HG02588 (cell line): ENCODE measurements at regions not wholly inside any gene's neighbourhood (a gene's known extent, or its start where the extent isn't known, plus 50 kb on each side); places are given as distances from the start of the nearest gene placed in this dataset.

Experiments
- ATAC-seq: cut with Tn5 transposase; IDR thresholded peaks from one replicate; pipeline ENCODE4 v1.9.1; 2021; ENCODE audit warnings: mild to moderate bottlenecking, moderate library complexity; ENCODE audit not compliant: unreplicated experiment

DNA sequence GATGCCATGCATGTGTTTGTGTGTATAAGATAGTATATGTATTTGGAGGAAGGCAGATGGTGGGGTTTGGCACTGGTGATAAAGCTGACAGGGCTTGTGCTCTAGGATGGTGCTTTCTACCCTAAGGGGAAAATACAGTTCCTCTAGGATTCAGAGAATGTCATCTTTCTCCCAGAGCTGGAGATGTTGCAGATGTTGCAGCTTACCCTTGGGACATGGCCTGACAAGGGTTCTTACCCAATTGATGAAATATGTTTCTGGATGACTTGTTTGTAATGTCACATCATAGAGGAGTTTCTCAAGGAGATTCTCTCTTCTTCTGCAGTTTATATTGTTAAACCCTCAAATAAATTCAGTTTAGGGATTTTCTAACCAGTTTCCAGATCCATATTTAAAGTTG is 52.5 kb upstream of the PITX2 start:
- no peak for ATAC-seq

DNA sequence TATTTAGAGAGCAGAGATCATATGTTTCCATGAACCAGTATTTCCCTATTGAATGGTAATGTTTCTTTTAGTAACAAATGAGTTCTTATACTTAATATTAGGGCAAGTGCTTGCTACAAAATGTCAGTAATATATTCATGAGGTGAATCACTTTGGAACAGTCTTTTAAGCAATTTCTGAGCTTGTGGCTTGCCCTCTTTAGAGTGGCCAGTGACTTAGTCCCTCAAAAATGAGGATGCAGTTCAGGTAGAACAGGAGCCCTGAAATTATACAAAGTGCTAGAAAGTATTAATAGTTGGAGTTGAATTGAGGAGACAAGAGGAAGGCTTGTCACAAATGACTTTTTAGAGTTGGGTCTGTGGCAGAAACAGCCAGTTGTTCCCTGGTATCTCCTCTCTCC is 53.4 kb upstream of the PITX2 start:
- ATAC-seq: no peak

DNA sequence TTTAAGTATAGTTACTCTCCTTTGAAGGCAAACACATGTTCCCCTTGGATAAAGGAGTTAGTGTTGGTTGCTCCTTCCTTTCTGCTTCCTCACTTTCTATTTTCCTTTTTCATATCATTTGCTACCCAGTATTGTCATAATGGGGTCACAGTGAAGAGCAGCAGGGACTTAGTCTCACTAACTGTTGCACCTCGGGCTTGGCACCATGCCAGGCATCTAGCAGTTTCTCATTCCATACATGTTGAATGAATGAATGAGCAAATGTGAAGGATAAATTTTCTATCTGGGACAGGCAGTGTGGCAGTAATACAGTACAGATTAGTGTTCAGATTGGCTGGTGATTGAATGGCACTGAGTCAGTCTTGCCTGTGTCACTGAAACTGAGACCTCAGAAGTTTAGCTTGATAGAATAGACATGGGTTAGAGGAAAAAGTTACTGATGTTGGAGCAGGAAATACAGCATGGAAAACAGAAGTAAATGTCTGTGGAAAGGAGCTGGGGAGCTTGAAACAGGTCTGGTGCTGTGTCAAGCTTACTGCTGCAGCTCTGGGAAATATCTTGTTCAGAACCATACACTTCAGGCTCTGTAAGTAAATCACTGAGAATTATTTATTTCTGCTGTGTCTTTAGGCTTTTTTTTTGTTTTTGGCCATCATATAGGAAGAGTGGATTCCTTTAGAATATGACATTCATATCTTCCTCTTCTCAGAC is 55.8 kb upstream of the PITX2 start:
- no peak for ATAC-seq

DNA sequence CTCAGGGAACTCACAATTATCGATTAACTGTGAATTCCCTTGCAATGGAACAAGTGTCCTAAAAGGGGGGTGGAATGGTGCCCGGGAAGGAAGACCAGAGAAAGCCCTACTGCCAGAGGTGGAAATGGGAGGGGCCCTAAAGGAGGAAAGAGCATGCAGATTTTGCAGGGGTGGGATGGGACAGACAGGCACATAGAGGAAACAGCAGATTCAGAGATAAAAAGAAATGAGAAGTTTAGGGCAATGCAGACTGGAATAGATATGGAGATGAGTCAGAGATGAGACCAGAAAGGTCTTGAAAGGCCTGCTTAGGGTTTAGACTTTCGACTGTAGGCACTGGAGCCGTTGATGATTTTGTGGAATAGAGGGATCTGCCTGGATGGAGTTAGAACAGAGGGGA is 57.4 kb upstream of the PITX2 start:
- ATAC-seq: no peak

DNA sequence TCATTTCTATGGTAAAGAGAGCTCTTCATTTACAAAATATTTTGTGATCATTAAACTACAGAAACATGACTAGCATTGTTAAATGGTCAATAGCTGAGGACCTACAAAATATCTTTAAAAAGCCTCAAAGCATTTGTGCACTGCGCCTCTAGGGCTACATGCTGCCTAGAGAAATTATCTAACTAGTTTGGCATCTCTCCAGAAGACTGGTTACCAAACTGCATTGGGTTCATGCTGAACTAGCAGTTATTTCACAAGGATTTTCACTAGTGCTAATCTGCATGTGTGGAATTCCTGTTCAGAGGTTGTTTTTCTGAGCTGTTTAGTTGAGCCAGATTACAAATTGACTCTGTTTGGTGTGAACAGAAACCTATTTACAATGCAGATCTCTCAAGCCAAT is 58.5 kb upstream of the PITX2 start:
- no peak for ATAC-seq

DNA sequence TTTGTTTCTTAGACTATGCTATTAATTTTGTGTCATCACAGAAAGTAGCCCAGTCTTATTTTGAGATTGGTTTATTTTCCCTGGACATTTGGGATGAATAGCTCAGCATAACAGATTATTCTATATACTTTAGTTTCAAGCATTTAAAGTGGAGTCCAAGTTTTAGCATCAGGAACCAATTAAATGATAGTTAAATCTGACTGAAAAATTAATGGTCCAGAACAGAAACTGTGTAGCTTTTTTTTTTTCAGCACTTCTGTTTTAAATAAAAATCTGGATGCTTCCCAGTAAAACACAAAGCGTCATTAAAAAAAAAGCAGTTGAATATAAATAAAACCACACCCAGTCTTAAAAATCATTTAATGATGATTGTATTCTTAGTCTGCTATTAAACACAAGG is 59.4 kb upstream of the PITX2 start:
- no peak for ATAC-seq

DNA sequence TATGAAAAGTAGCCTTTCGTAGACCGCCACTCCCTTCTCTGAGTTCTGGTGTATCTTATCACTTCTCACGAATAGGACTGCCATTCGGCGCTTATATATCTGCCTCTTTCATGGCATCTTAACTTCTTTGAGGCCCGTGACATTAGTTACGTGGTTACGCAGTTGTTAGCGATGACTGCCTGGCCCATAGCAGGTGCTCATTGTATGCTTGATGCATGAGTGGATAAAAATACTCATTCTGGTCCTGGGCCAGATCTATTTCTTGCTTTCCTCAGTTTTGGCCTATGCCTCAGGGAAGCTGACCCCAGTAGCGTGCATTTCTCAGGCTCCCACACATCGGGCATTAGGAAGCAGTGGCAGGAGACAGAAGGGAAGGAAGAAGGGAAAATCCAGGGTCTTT is 60.7 kb upstream of the PITX2 start:
- no peak for ATAC-seq

DNA sequence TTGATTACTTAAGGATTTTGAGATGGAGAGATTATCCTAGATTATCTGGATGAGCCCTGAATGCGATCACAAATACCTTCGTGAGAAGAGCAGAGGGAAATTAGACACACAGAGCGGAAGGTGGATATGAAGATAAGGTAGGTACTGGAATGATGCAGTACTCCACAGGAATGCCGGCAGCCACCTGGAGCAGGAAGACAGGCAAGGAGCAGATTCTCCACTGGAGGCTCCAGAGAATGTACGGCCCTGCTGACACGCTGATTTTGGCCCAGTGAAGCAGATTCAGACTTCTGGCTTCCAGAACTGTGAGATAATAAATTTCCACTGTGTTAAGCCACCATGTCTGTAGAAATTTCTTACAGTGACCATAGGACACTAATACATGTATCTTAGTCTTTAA is 79.4 kb upstream of the PITX2 start:
- ATAC-seq: no peak

DNA sequence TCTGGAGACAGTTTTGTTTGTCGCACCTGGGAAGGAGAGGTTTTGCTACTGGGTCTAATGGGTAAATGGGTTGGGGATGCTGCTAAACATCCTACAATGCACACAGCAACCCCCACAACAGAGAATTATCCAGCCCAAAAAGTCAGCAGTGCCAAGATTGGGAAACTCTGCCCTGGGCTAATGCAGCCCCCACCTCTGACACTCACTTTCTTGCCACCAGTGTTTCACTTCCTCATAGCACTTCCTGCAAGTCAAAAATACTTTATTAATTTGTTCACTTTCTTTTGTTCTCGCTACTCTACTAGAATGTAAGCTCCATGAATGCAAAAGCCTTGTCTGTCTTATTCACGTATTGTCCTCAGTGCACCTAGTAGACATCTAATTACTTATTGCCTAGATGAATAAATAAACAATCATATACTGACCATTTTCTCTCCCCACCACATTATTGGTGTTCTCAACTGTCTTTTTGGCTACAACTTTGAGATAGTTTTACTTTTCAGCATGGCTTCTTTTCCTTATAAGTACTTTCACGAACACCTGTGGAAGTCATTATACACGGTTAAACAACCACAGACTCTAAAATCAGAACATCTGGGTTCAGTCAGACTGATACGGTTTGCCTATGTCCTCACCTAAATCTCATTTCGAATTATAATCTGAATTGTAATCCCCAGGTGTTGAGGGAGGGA is 82.0 kb upstream of the PITX2 start:
- ATAC-seq: no peak

DNA sequence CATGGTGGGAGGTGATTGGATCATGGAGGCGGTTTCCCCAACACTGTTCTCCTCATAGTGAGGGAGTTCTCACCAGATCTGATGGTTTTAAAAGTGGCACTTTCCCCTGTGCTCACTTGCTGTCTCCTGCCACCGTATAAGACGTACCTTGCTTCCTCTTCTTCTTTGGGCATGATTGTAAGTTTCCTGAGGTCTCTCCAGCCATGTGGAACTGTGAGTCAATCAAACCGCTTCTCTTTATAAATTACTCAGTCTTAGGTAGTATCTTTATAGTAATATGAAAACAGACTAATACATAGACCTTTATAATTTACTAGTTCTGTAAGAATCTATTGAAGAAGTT is 82.5 kb upstream of the PITX2 start:
- ATAC-seq: no peak

DNA sequence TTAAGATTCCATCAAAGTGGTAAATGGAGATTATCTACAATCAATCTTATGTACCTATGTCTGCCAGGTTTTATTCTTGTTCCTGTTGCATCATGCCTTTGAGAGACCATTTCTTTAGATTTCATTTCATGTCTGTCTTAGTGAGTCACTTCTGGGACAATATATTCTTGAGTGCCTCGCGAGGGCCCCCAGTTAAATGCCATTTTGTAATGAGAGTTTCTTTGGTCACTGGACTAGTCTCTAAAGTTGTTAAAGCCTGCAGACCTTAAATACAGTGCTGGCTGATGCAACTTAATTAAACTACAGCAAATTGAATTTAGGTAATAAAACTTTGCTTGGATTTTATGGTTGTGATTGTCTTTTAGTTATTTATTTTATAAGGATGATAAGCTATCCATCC is 87.2 kb upstream of the PITX2 start:
- ATAC-seq: no peak

DNA sequence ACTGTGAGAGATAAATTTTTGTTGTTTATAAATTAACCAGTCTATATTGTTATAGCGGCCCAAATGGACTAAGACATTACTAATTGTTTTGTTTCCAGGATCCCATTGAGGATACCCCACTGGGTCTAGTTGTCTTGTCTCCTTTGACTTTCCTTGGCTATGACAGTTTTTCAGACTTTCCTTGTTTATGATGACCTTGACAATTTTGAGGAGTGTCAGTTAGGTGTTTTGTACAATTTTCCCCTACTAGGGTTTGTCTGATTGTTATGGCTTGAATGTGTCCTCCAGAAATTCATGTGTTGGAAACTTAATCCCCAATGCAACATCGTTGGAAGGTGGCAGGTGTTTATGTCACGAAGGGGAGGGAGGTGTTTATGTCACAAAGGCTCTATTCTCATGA is 89.6 kb upstream of the PITX2 start:
- ATAC-seq: no peak

DNA sequence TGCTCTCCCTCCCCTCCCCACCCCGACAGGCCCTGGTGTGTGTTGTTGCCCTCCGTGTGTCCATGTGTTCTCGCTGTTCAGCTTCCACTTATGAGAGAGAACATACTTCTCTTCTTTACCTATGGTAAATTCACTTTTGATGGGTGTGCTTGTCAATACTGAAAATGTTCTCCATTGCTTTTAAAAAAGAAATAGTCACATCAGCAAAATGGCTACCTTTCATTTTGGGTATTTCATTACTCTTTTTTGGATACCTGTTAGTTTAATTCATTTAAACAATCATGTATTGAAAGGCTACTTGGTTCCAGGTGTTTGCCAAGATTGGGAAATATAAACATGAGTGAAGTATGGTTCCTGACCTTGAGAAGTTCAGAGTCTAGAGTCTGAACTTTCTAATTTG is 107.4 kb upstream of the PITX2 start:
- ATAC-seq: no peak

DNA sequence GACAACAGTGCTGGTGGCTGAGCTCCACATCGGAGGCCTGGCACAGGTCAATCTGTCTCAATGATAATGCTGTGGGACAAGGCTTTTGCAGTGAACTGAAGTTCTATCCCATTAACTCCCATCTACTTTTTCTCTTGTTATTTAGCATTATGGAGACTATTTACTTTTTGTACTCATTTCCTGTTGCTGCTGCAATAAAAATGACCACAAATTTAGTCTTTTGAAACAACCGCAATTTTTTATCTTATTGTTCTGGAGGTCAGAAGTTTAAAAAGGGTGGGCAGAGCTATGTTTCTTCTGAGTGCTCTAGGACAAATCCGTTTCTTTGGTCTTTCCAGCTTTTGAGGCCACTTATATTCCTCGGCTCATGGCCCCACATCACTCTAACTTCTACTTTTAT is 111.0 kb upstream of the PITX2 start:
- no peak for ATAC-seq

DNA sequence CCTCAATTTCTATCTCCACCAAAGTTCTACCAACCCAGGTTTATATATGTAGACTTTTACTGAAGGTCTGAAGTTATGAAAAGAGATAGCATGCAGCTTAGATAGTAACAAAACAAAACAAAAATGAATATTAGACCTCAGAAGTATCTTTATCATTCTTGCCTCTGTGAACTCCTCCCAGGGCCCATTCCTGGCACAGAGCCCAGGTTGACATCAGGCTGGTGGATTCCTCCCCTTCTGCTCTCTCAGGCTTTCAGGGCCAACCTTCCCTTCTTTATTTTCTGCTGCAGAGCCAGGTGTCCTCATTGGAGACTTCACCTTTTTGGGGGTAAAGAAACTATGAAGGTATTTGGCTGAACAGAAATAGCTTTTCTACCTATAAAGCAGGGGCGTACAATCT is 112.8 kb upstream of the PITX2 start:
- ATAC-seq: no peak

DNA sequence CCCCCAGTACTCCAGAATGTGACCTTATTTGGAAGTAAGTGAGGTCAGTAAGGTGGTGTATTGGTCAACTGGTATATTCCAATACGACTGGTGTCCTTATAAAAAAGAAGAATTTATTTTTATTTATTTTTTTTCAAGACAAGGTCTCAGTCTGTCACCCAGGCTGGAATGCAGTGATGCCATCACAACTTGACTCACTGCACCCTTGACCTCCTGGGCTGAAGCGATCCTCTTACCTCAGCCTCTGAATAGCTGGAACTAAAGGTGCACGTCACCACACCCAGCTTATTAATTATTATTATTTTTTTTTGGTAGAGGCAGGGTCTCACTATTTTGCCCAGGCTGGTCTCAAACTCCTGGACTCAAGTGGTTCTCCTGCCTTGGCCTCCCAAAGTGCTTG is 115.1 kb upstream of the PITX2 start:
- no peak for ATAC-seq

DNA sequence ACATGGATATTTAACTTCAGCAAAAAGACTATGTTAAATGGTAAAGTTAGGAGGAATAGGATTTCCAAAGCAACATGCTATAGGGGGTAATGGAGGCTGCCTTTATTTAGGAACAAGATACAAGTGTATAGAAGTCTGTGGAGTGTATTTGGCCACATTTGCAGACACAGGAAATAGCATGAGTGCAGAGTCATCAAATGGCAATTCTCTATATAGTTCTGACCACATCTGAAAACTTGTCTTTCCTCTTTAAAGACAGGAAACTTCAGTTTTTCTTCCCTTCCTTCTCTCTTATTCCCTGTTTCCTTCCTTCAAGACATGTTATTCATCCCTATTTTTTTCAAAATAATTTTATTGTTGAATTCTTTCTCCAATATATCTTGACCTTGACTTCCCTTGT is 119.3 kb upstream of the PITX2 start:
- ATAC-seq: no peak

DNA sequence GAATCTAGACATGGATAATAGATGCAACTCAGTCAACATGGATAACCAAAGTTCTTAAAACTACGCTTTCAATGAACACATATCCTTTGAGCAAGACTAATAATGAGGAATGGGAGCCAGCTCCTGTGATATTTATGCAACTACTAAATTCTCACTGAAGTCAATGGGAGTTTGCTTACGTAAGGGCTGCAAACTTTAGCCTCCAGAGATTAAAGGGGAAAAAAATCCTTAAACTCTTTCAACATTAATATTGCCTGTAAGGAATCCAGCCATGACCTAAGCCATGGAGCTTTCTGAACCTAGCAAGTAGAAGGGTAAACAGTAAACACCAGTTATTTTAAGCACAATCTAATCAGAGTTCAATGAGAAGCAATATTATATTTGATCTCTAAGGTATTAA is 125.2 kb upstream of the PITX2 start:
- ATAC-seq: no peak

DNA sequence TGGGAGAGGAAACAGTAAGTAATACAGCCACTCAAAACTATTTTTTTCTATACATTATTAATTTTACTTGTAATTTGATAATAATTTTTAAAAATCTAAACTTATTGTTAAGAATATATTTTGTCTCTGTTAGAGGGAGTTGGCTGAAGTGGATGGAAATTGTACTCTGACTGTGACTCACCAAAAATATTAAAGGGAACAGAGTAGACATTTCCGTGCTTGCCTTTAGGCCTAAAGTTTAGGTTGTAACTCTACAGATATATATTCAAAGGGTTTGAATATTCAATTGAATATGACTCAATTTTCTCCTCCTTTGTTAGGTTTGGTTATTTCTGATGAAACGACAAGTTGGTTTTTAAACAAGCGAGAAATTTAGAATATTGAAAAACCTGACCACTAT is 128.3 kb upstream of the PITX2 start:
- ATAC-seq: no peak

DNA sequence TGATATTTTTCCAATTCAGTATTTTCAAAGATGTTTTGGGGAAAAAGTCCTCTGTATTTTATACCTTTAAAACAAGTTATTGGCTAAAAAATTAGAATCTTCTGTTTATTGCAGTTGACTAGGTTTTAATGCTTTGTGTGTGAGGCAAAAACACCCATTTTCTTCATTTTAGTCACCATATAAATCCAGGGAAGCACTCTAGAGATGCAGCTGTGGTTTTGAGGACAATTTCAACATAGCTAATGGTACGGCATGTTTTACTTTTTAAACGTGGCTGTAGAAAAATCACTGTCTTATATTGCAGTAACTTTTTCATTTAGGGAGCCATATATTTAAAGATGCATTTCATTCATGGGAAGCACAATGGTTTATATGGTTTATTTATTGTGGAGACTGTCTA is 129.1 kb upstream of the PITX2 start:
- no peak for ATAC-seq

DNA sequence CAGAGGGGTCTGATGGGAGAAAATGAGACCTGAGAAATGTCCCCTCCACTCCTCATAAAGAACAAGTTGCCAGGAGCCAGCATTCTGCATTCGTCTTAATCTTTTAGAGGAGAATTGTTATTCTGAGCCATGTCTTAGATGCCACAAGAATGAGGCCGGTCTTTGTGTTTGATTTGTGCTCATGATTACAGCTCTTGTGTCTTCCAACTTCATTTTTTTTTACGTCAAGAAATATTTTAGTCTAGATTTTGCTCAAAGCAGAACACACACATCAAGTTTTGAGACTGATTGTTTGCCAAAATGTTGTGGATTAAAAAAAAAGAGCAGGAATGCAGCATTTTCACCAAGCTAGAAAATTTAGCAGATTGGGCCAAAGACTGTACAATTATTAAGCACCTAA is 130.6 kb upstream of the PITX2 start:
- ATAC-seq: no peak

DNA sequence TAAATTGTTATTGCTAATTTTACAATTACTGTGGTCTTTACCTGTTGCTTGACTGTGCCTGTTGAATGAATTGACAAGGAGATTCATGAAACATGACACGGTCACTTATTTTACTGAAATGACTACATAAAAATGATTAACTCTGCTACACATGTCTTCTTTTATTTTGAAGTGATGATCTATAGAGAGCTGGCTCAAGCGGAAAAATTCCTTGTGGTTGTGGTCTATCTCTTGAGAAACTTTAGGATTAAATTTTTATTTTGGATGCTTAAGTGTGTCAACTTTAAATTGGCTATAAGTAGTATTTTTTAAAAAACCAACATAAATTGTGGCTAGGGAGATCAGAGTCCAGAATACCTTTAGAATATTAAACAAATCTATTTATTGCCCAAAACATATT is 131.8 kb upstream of the PITX2 start:
- no peak for ATAC-seq

DNA sequence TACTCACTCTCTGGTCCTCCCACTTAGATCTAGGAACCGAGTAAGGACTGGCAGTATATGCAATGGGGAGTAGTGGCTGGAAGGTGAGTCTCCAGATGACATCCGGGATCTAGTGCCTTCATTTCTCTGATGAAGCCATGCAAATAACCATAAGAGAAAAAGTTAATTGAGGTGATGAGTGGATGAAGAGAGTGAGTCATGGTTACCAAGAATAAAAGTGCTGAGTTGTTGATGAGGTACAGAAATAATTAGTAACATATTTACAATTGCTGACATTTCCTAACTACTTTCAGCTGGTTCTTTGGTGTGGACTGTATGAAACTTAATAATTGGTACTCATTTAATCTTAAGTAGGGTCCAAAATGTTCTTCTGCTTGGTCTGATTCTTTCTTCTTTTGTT is 146.7 kb upstream of the PITX2 start:
- ATAC-seq: no peak
